RWPE1 (cell line): ENCODE measurements at regions not wholly inside any gene's neighbourhood (a gene's known extent, or its start where the extent isn't known, plus 50 kb on each side); places are given as distances from the start of the nearest gene placed in this dataset.
A peak's percentile ranks its signal among the peaks of the same experiment; 100 is the strongest.

Experiments
- CTCF ChIA-PET: fragments of 350-600 bp; sonication (Branson Sonifier 250); formaldehyde crosslinking; extraction: SDS; loops from one replicate; lab custom pipeline; 2021; lab: Yijun Ruan, JAX
- POLR2A ChIA-PET: fragments of 400-600 bp; formaldehyde crosslinking; extraction: SDS; loops from one replicate; lab custom pipeline; 2020; ENCODE audit warnings: antibody characterized with exemption; ENCODE audit not compliant: low non-redundant PET; lab: Yijun Ruan, JAX
- DNase-seq: peaks from one replicate; pipeline ENCODE4 v3.0.0; 2012; ENCODE audit warnings: low spot score
- H3K27ac ChIP-seq: fragments of 450-650 bp; 2 replicates; pipeline ENCODE4 v1.5.1; 2017
- TF ChIP-seq, protein P1 (sequence below): fragments of 450-650 bp; conservative IDR thresholded peaks from 2 replicates; pipeline ENCODE4 v1.5.1; 2017; ENCODE audit warnings: low read depth, mild to moderate bottlenecking

DNA sequence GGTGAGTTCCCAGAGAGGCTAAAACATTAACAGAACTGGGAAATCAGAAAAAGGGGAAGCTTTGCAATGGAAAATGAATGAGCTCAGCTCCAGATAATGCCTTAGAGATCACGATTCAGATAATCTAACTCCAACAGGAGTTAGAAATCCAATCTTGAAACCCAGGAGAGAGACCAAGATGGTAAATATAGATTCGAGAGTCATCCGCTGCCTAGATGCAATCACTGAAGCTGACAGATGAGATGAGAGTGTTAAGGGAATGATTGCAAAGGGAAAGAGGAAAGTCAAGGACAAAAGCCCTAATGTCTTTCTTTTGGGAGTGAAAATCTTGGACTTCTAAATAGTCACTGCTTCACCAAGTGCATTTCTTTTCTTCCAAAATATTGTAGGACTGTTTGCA lies 722.0 kb downstream of the EPHA4 start:
- ChIA-PET POLR2A (no interaction called here), CTCF (interaction anchor here (0.7 kb wide), 1 partner anchor 47 kb away, joined by 3 read pairs; no protein-coding TSS in a partner anchor)
- TF ChIP-seq, protein P1, sequence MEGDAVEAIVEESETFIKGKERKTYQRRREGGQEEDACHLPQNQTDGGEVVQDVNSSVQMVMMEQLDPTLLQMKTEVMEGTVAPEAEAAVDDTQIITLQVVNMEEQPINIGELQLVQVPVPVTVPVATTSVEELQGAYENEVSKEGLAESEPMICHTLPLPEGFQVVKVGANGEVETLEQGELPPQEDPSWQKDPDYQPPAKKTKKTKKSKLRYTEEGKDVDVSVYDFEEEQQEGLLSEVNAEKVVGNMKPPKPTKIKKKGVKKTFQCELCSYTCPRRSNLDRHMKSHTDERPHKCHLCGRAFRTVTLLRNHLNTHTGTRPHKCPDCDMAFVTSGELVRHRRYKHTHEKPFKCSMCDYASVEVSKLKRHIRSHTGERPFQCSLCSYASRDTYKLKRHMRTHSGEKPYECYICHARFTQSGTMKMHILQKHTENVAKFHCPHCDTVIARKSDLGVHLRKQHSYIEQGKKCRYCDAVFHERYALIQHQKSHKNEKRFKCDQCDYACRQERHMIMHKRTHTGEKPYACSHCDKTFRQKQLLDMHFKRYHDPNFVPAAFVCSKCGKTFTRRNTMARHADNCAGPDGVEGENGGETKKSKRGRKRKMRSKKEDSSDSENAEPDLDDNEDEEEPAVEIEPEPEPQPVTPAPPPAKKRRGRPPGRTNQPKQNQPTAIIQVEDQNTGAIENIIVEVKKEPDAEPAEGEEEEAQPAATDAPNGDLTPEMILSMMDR: no peak
- H3K27ac ChIP-seq: no peak overlapping the region
- no peak for DNase-seq

DNA sequence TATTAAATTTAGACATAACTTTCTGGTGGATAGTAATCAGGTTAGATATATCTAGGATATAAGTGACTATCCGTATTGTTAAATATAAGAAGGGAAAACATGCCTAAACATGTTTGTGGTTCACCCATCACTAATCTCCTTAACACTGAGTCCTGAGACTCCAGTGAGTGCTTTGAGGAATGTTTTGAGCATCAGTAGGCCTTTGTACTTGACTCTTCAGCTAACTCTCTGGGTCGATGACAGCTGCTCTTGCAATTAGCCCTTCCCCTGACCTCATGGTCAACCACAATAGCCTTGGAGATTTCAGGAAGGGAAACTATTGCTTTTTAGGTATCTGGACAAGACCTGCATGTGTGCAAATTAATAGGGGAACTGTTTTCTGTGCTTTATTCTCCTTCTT lies 716.8 kb downstream of the EPHA4 start:
- ChIA-PET POLR2A (no interaction called here), CTCF (no interaction called here)
- peak; percentile 52 for DNase-seq
- TF ChIP-seq, protein P1: no peak
- no peak overlapping the region for H3K27ac ChIP-seq

DNA sequence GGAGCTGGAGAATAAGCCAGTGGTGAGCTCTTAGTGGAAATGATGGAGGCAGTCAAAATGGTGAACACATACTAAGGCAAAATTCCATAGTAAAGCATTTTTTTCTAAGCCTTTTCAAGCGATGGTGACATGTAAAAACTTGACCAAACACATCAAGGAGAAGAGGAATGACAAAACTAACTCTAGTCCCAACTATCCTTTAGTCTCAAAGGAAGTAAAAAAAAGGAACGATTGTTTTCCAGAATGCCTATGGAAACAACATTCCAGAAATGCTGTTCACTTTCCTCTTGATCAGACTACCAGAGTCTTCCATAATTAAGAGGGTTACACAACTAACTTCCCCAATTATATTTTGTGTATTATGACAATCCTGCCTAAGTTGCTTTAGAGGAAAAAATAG lies 715.6 kb downstream of the EPHA4 start:
- TF ChIP-seq, protein P1: no peak
- CTCF ChIA-PET: no interaction called here

DNA sequence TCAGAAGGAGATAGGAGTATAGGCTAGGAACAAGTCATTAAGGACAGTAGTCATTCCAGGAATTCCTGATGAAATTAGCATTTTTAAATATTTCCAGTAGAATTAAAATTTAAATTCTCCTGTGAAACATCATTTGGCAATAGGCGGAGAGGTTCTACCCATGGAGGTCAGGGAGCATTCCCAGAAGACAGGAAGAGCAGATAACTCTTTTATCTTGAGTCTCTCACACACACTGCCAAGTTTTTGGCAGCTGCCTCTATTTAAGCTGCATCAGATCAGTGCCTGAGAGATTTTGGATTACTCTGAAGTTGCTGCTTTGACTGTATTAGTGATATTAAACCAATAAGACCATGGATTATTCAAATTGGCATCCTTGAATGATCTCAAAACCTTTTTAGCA lies 714.7 kb downstream of the EPHA4 start:
- CTCF ChIA-PET: no interaction called here
- TF ChIP-seq, protein P1: no peak
- POLR2A ChIA-PET: no interaction called here
- no peak overlapping the region for H3K27ac ChIP-seq
- DNase-seq: no peak

More for the DNA sequence above, 715.6 kb downstream of the EPHA4 start:
- H3K27ac ChIP-seq: no peak overlapping the region
- POLR2A ChIA-PET: no interaction called here
- no peak for DNase-seq

DNA sequence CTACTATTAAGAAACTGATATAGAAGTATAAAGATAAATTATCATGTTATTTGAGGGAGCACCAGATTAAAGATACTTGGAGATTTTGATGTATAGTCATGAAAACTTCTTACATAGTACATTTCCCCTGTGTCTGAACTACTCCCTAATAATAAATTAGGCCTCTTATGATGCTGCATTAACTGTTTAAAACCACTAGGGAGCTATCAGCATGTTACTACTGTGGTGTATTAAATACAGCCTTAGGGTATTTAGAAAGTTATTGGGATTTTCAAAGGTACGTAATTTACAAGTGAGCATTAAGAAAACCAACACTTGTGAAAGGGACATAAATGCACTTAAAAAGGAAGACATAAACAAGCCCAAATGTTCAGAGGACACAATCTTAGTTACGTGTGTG lies 714.0 kb downstream of the EPHA4 start:
- TF ChIP-seq, protein P1: no peak
- POLR2A ChIA-PET: no interaction called here
- CTCF ChIA-PET: no interaction called here
- DNase-seq: no peak
- H3K27ac ChIP-seq: no peak overlapping the region

DNA sequence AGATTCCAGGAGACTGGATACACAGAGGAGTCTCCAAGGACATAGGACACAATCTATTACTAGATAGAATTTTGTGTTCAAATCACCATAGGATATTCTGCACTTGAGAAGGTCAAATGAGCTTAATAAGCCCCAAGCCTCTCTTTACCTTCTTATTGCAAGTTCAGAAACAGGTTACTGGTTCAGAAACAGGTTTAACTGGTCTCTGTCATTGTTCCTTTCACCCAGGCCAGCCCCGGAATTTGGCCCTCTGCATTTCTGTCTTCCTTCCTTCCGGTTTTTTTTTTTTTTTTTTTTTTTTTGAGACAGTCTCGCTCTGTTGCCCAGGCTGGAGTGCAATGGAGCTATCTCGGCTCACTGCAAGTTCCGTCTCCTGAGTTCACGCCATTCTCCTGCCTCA lies 700.2 kb downstream of the EPHA4 start:
- no peak overlapping the region for H3K27ac ChIP-seq
- POLR2A ChIA-PET: no interaction called here
- TF ChIP-seq, protein P1: no peak
- CTCF ChIA-PET: no interaction called here
- no peak for DNase-seq
